Liver (tissue), 3 donors: ENCODE measurements at regions not wholly inside any gene's neighbourhood (a gene's known extent, or its start where the extent isn't known, plus 50 kb on each side); places are given as distances from the start of the nearest gene placed in this dataset.

Experiments
- ATF3 ChIP-seq: IDR thresholded peaks from 2 replicates; pipeline ENCODE4 v1.6.1; 2016; ENCODE audit warnings: antibody characterized with exemption
- EGR1 ChIP-seq, 2 donors: IDR thresholded peaks; 2 replicates each; pipeline ENCODE4 v1.6.1; 2016 to 2018; ENCODE audit warnings: antibody characterized with exemption in 2 of 2, low read depth in 2 of 2
- FOXA1 ChIP-seq: IDR thresholded peaks from 2 replicates; pipeline ENCODE4 v1.6.1; 2016; ENCODE audit warnings: antibody characterized with exemption
- GABPA ChIP-seq, 2 donors: IDR thresholded peaks in 1 of 2; conservative IDR thresholded peaks in 1 of 2; 2 replicates each; pipeline ENCODE4 v1.6.1; 2016; ENCODE audit warnings: antibody characterized with exemption in 2 of 2, mild to moderate bottlenecking in 1 of 2, moderate library complexity in 1 of 2
- HNF4A ChIP-seq, 2 donors: conservative IDR thresholded peaks; 2 replicates each; pipeline ENCODE4 v1.6.1; 2016; ENCODE audit warnings: antibody characterized with exemption in 2 of 2, mild to moderate bottlenecking in 2 of 2
- JUND ChIP-seq, 2 donors: IDR thresholded peaks; 2 replicates each; pipeline ENCODE4 v1.6.1; 2016; ENCODE audit warnings: antibody characterized with exemption in 2 of 2
- MAX ChIP-seq: IDR thresholded peaks from 2 replicates; pipeline ENCODE4 v1.6.1; 2016; ENCODE audit warnings: antibody characterized with exemption
- RAD21 ChIP-seq, 2 donors: IDR thresholded peaks; 2 replicates each; pipeline ENCODE4 v1.6.1; 2016; ENCODE audit warnings: antibody characterized with exemption in 2 of 2, mild to moderate bottlenecking in 2 of 2
- REST ChIP-seq: IDR thresholded peaks from 2 replicates; pipeline ENCODE4 v1.6.1; 2016; ENCODE audit warnings: antibody characterized with exemption, mild to moderate bottlenecking
- SP1 ChIP-seq: IDR thresholded peaks from 2 replicates; pipeline ENCODE4 v1.6.1; 2018; ENCODE audit warnings: antibody characterized with exemption, mild to moderate bottlenecking
- TAF1 ChIP-seq: conservative IDR thresholded peaks from 2 replicates; pipeline ENCODE4 v1.6.1; 2016; ENCODE audit warnings: antibody characterized with exemption, mild to moderate bottlenecking
- YY1 ChIP-seq: IDR thresholded peaks from 2 replicates; pipeline ENCODE4 v1.6.1; 2016; ENCODE audit warnings: antibody characterized with exemption, mild to moderate bottlenecking
- TF ChIP-seq, protein P1 (sequence below): fragments of 150-350 bp; IDR thresholded peaks from 2 replicates; pipeline ENCODE4 v1.5.1; 2017; ENCODE audit warnings: improper control_type of control experiment, low read depth, low read length; ENCODE audit not compliant: missing input control
- TF ChIP-seq, protein P2 (sequence below): IDR thresholded peaks from 2 replicates; pipeline ENCODE4 v1.6.1; 2016; ENCODE audit warnings: antibody characterized with exemption
- donor health status: healthy.
- donor health status: healthy.

- TF ChIP-seq JUND (IDR thresholded peaks at IDR 0.05), result no peak
- TF ChIP-seq, protein P1, sequence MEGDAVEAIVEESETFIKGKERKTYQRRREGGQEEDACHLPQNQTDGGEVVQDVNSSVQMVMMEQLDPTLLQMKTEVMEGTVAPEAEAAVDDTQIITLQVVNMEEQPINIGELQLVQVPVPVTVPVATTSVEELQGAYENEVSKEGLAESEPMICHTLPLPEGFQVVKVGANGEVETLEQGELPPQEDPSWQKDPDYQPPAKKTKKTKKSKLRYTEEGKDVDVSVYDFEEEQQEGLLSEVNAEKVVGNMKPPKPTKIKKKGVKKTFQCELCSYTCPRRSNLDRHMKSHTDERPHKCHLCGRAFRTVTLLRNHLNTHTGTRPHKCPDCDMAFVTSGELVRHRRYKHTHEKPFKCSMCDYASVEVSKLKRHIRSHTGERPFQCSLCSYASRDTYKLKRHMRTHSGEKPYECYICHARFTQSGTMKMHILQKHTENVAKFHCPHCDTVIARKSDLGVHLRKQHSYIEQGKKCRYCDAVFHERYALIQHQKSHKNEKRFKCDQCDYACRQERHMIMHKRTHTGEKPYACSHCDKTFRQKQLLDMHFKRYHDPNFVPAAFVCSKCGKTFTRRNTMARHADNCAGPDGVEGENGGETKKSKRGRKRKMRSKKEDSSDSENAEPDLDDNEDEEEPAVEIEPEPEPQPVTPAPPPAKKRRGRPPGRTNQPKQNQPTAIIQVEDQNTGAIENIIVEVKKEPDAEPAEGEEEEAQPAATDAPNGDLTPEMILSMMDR, result no peak
- TF ChIP-seq REST, result no peak
- TF ChIP-seq MAX, result no peak
- no peak for TF ChIP-seq ATF3
- no peak for TF ChIP-seq SP1
- TF ChIP-seq, protein P2, sequence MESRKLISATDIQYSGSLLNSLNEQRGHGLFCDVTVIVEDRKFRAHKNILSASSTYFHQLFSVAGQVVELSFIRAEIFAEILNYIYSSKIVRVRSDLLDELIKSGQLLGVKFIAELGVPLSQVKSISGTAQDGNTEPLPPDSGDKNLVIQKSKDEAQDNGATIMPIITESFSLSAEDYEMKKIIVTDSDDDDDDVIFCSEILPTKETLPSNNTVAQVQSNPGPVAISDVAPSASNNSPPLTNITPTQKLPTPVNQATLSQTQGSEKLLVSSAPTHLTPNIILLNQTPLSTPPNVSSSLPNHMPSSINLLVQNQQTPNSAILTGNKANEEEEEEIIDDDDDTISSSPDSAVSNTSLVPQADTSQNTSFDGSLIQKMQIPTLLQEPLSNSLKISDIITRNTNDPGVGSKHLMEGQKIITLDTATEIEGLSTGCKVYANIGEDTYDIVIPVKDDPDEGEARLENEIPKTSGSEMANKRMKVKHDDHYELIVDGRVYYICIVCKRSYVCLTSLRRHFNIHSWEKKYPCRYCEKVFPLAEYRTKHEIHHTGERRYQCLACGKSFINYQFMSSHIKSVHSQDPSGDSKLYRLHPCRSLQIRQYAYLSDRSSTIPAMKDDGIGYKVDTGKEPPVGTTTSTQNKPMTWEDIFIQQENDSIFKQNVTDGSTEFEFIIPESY, result no peak
- no peak for TF ChIP-seq GABPA (IDR thresholded peaks at IDR 0.05 in 1 of 2, conservative IDR thresholded peaks at IDR 0.05 in 1 of 2)
- TF ChIP-seq RAD21 (IDR thresholded peaks at IDR 0.05), result no peak
- no peak for TF ChIP-seq YY1
- no peak for TF ChIP-seq FOXA1
- no peak for TF ChIP-seq EGR1 (IDR thresholded peaks at IDR 0.05; ENCODE audit: low read depth in 2 of 2)
- no peak for TF ChIP-seq TAF1
- TF ChIP-seq HNF4A (conservative IDR thresholded peaks at IDR 0.05), result no peak
These were observed 552.0 kb upstream of the CDH2 start for GRCh38 chr18:28728891-28729290.
